ENCODE measurements at regions not wholly inside any gene's neighbourhood (a gene's known extent, or its start where the extent isn't known, plus 50 kb on each side); places are given as distances from the start of the nearest gene placed in this dataset.
"Not testable (repeated sequence)": the region's sequence is repeated elsewhere in the genome, so short reads cannot be mapped to it uniquely, and the experiment has no call there.

DNA sequence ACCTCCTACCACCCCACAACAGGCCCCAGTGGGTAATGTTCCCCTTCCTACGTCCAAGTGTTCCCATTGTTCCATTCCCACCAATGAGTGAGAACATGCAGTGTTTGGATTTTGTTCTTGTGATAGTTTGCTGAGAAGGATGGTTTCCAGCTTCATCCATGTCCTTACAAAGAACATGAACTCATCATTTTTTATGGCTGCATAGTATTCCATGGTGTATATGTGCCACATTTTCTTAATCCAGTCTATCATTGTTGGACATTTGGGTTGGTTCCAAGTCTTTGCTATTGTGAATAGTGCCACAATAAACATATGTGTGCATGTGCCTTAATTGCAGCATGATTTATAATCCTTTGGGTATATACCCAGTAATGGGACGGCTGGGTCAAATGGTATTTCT lies 81.6 kb downstream of the P2RY10 start:
- FAIRE-seq: not testable (repeated sequence)

DNA sequence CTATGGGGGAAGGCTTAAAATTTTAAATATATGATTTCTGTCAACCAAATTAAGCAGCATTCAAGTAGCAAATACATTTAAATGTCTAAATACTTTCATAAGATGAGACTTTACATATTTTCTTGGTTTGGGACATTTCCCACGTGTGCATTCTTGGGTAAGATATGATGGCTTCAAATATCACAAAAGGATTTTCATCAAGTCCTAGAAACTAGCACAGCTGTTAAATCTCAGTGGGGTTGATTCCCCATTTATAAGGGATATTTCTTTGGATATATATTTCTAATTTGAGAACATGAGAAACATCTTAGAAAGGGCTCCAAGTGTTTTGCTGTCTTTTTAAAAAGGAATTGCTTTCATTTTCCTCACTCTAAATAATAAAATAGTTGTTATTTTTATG lies 90.2 kb downstream of the P2RY10 start:
- FAIRE-seq: no peak

DNA sequence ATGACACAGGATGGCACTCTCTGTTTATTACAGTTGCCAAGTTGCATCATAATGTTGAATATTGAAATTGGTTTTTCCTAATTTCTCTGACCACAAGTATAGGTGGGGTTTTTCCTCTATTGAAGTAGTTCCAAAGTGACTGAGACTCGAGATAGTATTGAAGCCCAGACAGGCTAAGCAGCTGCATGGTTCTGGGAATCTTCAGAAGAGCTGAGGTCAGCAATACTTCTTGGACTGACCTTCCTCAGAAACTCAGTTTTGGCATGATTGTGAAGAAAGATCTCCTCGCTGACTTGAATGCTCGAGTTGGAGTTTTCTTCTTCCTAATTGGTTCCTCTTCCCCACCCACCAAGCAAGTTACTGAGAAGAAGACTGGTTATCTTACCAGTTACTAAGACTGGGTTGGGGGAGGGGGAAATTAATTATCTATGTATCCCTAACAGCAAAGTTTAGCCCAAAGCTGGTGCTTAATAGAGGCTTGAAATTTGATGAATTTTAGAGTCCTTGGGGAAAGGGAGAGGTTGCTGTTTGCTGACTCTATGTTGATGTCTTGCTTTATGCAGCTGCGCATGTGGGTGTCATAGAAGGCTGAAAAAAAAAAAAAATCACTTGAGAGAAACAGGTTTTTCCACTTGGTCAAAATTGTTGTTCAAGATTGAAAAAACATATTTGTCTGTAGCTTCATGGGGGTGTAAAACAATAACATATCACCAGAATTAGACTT lies 91.1 kb downstream of the P2RY10 start:
- no peak for FAIRE-seq

DNA sequence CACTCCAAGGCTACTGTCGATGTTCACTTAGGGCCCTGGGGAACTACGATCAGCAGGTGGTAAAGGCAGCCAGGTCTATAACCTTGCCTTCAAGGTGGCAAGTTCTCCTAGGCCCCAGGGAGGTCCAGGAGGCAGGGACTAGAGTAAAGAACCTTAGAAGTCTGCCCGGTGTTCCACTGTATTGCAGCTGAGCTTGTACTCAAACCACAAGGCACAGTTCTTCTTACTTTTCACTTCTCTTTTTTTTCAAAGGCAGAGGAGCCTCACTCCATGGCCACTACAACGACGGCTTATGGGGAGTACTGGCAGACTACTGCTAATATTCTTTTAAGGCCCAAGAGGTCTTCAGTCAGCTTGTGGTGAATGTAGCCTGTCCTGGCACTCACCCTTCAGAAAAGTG lies 78.8 kb upstream of the GPR174 start:
- no peak for FAIRE-seq

DNA sequence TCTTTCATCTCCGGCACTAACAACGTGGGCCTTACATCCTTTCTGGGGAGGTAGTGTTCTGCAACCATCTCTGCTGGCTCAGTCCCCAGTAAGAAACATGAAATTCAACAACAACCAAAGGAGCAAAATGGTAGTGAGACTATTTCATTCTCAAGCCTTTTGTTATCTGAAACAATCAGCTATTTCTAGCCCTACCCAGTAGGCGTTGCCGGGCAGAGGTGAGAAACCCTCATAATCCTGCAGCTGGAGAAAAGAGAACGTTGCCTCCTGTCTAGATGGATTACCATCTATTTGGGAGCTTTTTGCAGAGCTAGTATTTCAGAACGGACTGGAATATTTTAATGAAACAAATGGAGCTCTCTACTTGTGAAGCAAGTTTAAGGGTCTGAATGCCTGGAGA lies 66.4 kb upstream of the GPR174 start:
- no peak for FAIRE-seq

DNA sequence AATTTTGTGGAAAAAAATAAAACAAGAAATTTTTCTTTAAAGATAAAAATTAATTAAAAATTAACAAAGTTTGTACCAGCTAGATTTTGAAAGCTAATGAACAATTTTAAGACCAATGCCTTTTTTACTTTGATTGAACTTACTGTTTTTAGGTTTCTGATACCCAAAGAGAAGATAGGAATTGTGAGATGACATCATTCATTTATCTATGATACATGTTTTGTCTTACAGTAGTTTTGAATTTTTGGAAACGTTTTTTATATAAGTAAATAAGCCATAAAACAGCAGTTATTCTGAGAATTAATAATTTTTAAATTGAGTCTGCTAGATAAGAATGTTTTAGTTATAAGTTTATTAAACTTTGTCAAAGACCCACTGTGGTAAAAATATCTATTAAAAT lies 65.0 kb upstream of the GPR174 start:
- FAIRE-seq: peak; percentile 3

DNA sequence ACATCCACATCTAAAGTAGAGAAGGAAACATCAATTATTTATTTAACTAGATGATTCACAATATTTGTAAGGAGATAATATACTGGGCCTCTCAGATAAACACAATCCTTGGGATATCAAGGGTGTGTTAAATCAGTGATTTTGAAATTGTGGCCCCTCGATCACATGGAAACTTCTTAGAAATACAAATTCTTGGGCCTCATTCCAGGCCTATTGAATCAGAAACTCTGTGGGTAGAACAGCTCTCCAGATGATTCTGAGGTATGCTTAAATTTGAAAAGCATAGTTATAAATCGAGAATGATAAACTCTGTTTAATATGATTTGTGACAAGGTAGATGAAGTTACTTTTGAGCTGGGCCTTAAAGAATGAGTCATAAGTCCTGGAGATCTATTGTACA lies 64.3 kb upstream of the GPR174 start:
- no peak for FAIRE-seq

DNA sequence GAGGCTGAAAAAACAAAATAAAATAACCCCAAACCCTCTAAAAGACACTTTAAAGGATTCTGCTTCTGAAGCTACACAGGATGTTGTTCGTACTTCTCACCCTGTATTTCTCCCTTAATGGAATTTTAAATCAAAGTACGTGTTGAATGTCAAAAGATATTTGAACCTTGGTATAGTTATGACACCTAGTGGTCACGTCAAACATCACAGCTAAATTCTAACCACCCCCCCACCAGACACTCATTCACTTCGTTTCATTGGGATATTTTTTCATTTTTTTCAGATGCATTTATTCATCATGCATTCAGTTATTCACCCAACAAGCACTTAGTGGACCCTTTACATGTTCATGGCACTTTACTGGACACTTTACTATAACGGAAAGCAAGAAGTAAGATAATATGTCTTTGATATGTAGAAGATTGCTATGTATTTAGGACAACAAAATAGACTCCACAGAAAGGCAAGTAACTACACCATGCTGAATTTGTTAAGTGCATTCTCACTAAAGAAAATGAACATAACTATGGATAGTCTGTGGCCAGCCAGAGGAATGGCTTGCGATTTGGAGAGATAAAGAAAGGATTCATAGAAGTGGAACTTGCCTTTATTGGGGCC lies 62.5 kb upstream of the GPR174 start:
- peak; percentile 95 for FAIRE-seq

DNA sequence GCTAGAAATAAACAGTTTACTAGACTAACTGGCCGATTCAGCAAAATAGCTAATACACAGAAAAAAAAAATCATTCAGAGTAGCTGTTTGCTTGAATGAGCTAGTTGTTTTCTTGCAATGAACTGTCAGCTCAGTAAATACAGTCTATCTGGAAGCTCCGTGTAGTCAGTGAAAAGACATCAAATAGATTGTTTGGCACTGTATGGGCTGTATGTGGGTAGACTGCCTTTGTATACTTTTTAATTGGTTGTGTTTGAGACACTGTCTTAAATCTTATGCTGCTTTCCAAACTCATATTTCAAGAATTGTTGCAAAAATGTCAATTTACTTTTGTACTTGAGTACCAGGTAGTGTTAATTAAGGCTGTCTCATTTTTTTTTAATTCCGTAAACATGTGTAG lies 61.6 kb upstream of the GPR174 start:
- no peak for FAIRE-seq

DNA sequence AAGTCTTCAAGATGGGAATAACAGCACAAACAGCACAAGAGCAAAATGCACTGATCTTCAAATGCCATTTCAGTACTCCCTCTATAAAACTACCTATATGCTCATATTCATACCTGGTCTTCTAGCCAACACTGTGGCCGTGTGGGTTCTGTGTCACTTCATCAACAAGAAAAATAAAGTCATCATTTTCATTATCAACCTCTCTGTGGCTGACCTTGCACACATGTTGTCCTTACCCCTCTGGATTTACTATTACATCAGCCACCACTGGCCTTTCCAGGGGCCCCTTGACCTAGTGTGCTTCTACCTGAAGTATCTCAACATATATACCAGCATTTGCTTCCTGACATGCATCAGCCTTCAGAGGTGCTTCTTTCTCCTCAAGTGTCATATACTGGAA lies 59.6 kb upstream of the GPR174 start:
- FAIRE-seq: no peak

DNA sequence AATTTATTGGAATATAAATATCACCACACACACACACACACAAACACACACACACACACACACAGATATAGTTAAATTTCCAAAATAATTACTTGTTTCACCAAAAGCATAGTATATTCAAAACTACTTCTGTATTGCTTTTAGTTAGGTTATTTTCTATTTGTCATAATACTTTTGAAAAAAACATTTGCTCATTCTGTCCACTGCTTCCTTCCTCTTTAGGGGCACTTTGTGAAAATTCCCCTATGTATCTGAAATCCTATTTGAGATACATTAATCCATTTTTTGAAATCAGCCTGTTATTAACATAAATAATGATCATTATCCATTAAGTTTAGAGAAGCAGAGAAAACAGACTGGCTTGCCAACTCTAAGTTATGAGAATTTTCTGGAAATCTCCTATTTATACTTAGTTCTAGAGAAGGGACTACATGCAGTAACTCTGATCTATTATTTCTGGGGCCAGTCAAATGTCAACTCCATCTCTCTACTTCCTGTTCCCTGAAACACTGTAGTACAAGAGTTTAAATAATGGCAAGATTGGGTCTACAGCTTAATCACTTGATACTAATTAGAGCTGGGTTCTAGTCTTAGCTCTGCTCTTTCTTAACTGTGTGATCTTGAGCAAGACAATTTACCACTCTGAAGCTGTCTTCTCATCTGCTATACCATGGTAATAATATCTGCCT lies 54.4 kb upstream of the GPR174 start:
- FAIRE-seq: no peak

DNA sequence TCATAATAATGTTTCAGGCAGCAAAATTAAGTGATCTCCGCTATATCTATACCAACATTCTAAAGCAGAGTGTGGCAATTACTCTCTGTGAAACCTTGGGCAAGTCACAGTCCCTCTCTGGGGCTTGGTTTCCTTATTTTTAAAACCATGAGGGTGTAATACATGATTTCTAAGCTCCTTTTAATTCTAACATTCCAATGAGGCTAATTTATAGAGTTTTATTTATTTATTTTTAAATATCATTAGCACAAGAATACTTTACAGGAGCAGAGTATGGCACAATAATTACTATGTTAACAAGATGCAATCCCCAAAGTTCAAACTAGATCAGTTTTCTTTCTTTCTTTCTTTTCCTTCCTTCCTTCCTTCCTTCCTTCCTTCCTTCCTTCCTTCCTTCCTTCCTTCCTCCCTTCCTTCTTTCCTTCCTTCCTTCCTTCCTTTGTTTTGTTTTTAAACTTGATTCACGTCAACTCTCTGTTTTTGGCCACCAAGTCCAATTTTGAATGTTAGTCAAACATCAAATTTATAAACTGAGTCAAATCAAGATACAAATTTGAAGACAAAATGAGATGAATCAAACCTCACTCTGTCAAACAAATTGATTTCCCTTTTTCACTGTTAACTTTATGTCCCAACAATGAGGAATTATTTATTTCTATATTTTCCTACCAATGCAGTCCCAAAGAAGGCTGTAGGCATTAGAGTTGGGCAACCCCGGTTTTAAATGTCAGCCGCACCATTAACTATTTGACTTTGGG lies 50.2 kb upstream of the GPR174 start:
- FAIRE-seq: no peak

All from A204.1 (cell line).